ENCODE measurements at regions not wholly inside any gene's neighbourhood (a gene's known extent, or its start where the extent isn't known, plus 50 kb on each side); places are given as distances from the start of the nearest gene placed in this dataset.

GRCh38 chr4:29220761-29221160, 1499.4 kb upstream of the PCDH7 start:
- no peak for DNase-seq (ENCODE audit: low read depth)
- in situ Hi-C loops (cut with HindIII; ENCODE audit: low pct_unique_long_range_greater_than_20kb, low sequenced_read_pairs): no loop called here

- DNase-seq (ENCODE audit: low read depth): no peak
- in situ Hi-C loops (cut with HindIII; ENCODE audit: low pct_unique_long_range_greater_than_20kb, low sequenced_read_pairs): no loop called here
These were observed 1495.3 kb upstream of the PCDH7 start for GRCh38 chr4:29224911-29225310.

- in situ Hi-C loops (cut with HindIII; ENCODE audit: low pct_unique_long_range_greater_than_20kb, low sequenced_read_pairs): no loop called here
- DNase-seq (ENCODE audit: low read depth): no peak
These were observed 1479.5 kb upstream of the PCDH7 start for GRCh38 chr4:29240641-29241040.

- DNase-seq (ENCODE audit: low read depth): no peak
- in situ Hi-C loops (cut with HindIII; ENCODE audit: low pct_unique_long_range_greater_than_20kb, low sequenced_read_pairs): no loop called here
These were observed 1477.1 kb upstream of the PCDH7 start for GRCh38 chr4:29243054-29243453.

GRCh38 chr4:29243851-29244250, 1476.3 kb upstream of the PCDH7 start:
- in situ Hi-C loops (cut with HindIII; ENCODE audit: low pct_unique_long_range_greater_than_20kb, low sequenced_read_pairs): no loop called here
- DNase-seq (ENCODE audit: low read depth): no peak

GRCh38 chr4:29259556-29259955, 1460.6 kb upstream of the PCDH7 start:
- in situ Hi-C loops (cut with HindIII; ENCODE audit: low pct_unique_long_range_greater_than_20kb, low sequenced_read_pairs): no loop called here
- no peak for DNase-seq (ENCODE audit: low read depth)

GRCh38 chr4:29262986-29263385, 1457.2 kb upstream of the PCDH7 start:
- DNase-seq (ENCODE audit: low read depth): no peak
- in situ Hi-C loops (cut with HindIII; ENCODE audit: low pct_unique_long_range_greater_than_20kb, low sequenced_read_pairs): no loop called here

- DNase-seq (ENCODE audit: low read depth): no peak
- in situ Hi-C loops (cut with HindIII; ENCODE audit: low pct_unique_long_range_greater_than_20kb, low sequenced_read_pairs): no loop called here
These were observed 1444.0 kb upstream of the PCDH7 start for GRCh38 chr4:29276150-29276549.

- in situ Hi-C loops (cut with HindIII; ENCODE audit: low pct_unique_long_range_greater_than_20kb, low sequenced_read_pairs): no loop called here
- no peak for DNase-seq (ENCODE audit: low read depth)
These were observed 1442.8 kb upstream of the PCDH7 start for GRCh38 chr4:29277381-29277780.

- DNase-seq (ENCODE audit: low read depth): no peak
- in situ Hi-C loops (cut with HindIII; ENCODE audit: low pct_unique_long_range_greater_than_20kb, low sequenced_read_pairs): no loop called here
These were observed 1441.6 kb upstream of the PCDH7 start for GRCh38 chr4:29278585-29278984.

GRCh38 chr4:29289118-29289517, 1431.1 kb upstream of the PCDH7 start:
- no peak for DNase-seq (ENCODE audit: low read depth)
- in situ Hi-C loops (cut with HindIII; ENCODE audit: low pct_unique_long_range_greater_than_20kb, low sequenced_read_pairs): no loop called here

GRCh38 chr4:29295280-29295679, 1424.9 kb upstream of the PCDH7 start:
- DNase-seq (ENCODE audit: low read depth): no peak
- in situ Hi-C loops (cut with HindIII; ENCODE audit: low pct_unique_long_range_greater_than_20kb, low sequenced_read_pairs): no loop called here

GRCh38 chr4:29304595-29304994, 1415.6 kb upstream of the PCDH7 start:
- no peak for DNase-seq (ENCODE audit: low read depth)
- in situ Hi-C loops (cut with HindIII; ENCODE audit: low pct_unique_long_range_greater_than_20kb, low sequenced_read_pairs): no loop called here

GRCh38 chr4:29307256-29307655, 1412.9 kb upstream of the PCDH7 start:
- in situ Hi-C loops (cut with HindIII; ENCODE audit: low pct_unique_long_range_greater_than_20kb, low sequenced_read_pairs): no loop called here

GRCh38 chr4:29307755-29308154, 1412.4 kb upstream of the PCDH7 start:
- in situ Hi-C loops (cut with HindIII; ENCODE audit: low pct_unique_long_range_greater_than_20kb, low sequenced_read_pairs): no loop called here
- no peak for DNase-seq (ENCODE audit: low read depth)

More at GRCh38 chr4:29307256-29307655, 1412.9 kb upstream of the PCDH7 start:
- DNase-seq (ENCODE audit: low read depth): no peak

- no peak for DNase-seq (ENCODE audit: low read depth)
- in situ Hi-C loops (cut with HindIII; ENCODE audit: low pct_unique_long_range_greater_than_20kb, low sequenced_read_pairs): no loop called here
These were observed 1411.1 kb upstream of the PCDH7 start for GRCh38 chr4:29309050-29309449.

- in situ Hi-C loops (cut with HindIII; ENCODE audit: low pct_unique_long_range_greater_than_20kb, low sequenced_read_pairs): no loop called here
These were observed 1409.9 kb upstream of the PCDH7 start for GRCh38 chr4:29310252-29310651.

GRCh38 chr4:29311247-29311646, 1408.9 kb upstream of the PCDH7 start:
- DNase-seq (ENCODE audit: low read depth): no peak
- in situ Hi-C loops (cut with HindIII; ENCODE audit: low pct_unique_long_range_greater_than_20kb, low sequenced_read_pairs): no loop called here

More at GRCh38 chr4:29310252-29310651, 1409.9 kb upstream of the PCDH7 start:
- DNase-seq (ENCODE audit: low read depth): no peak

GRCh38 chr4:29319663-29320340, 1400.4 kb upstream of the PCDH7 start:
- in situ Hi-C loops (cut with HindIII; ENCODE audit: low pct_unique_long_range_greater_than_20kb, low sequenced_read_pairs): no loop called here
- DNase-seq (ENCODE audit: low read depth): no peak

GRCh38 chr4:29320947-29321620, 1399.1 kb upstream of the PCDH7 start:
- in situ Hi-C loops (cut with HindIII; ENCODE audit: low pct_unique_long_range_greater_than_20kb, low sequenced_read_pairs): no loop called here

More at GRCh38 chr4:29320947-29321620, 1399.1 kb upstream of the PCDH7 start:
- DNase-seq (ENCODE audit: low read depth): no peak
